DND-41 (cell line): ENCODE measurements at regions not wholly inside any gene's neighbourhood (a gene's known extent, or its start where the extent isn't known, plus 50 kb on each side); places are given as distances from the start of the nearest gene placed in this dataset.

ENCODE experiments used
- ATAC-seq: fragments of 200-7000 bp; cut with Tn5 transposase; 3 replicates; pipeline ENCODE4 v1.9.1; 2021; ENCODE audit warnings: low read depth; ENCODE audit not compliant: insufficient read depth
- DNase-seq: peaks from one replicate; pipeline ENCODE4 v3.0.0-alpha.2; 2020
- H2AFZ ChIP-seq: 2 replicates; pipeline ENCODE4 v1.6.0; 2012; ENCODE audit warnings: low read depth, low read length
- H3K27ac ChIP-seq: 2 replicates; pipeline ENCODE4 v1.5.1; 2012; ENCODE audit warnings: low read length, inconsistent platforms
- H3K27me3 ChIP-seq: fragments of 200-600 bp; sonication (generic); 2 replicates; pipeline ENCODE4 v1.6.0; 2012; ENCODE audit warnings: low read length, mild to moderate bottlenecking, inconsistent platforms; ENCODE audit not compliant: insufficient read depth, poor library complexity
- H3K36me3 ChIP-seq: 2 replicates; pipeline ENCODE4 v1.5.1; 2012; ENCODE audit warnings: low read length, inconsistent platforms; ENCODE audit not compliant: insufficient read depth
- H3K4me1 ChIP-seq: 2 replicates; pipeline ENCODE4 v1.5.1; 2012; ENCODE audit warnings: mild to moderate bottlenecking, low read length; ENCODE audit not compliant: insufficient read depth
- H3K4me2 ChIP-seq: 2 replicates; pipeline ENCODE4 v1.6.0; 2012; ENCODE audit warnings: mild to moderate bottlenecking, moderate library complexity, low read length, inconsistent platforms; ENCODE audit not compliant: insufficient read depth
- H3K4me3 ChIP-seq, 2 experiments: fragments of 200-600 bp in 1 of 2; shearing (Covaris generic) in 1 of 2; 2 replicates each; pipeline ENCODE4 v1.5.1; 2012 to 2016; ENCODE audit warnings: inconsistent platforms in 2 of 2, low read length in 2 of 2, mild to moderate bottlenecking in 2 of 2, low read depth in 1 of 2, moderate library complexity in 1 of 2
- H3K79me2 ChIP-seq: 2 replicates; pipeline ENCODE4 v1.6.0; 2012; ENCODE audit warnings: low read length, inconsistent platforms; ENCODE audit not compliant: insufficient read depth
- H3K9ac ChIP-seq: 2 replicates; pipeline ENCODE4 v1.6.0; 2012; ENCODE audit warnings: low read depth, mild to moderate bottlenecking, inconsistent platforms, low read length, moderate library complexity
- H3K9me3 ChIP-seq: 2 replicates; pipeline ENCODE4 v1.5.1; 2012; ENCODE audit warnings: low read length, moderate library complexity, mild to moderate bottlenecking, inconsistent platforms; ENCODE audit not compliant: insufficient read depth, severe bottlenecking
- H4K20me1 ChIP-seq: 2 replicates; pipeline ENCODE4 v1.6.0; 2012; ENCODE audit warnings: low read length; ENCODE audit not compliant: insufficient read depth
- EZH2 ChIP-seq: IDR thresholded peaks from 3 replicates; pipeline ENCODE4 v1.6.1; 2012; ENCODE audit warnings: borderline replicate concordance, low read depth, mild to moderate bottlenecking, moderate library complexity, low read length, inconsistent platforms; ENCODE audit not compliant: severe bottlenecking
- TF ChIP-seq, protein P1 (sequence below): IDR thresholded peaks from 2 replicates; pipeline ENCODE4 v1.5.1; 2012; ENCODE audit warnings: borderline replicate concordance, low read length, moderate library complexity, mild to moderate bottlenecking; ENCODE audit not compliant: poor library complexity, severe bottlenecking; ENCODE audit errors: extremely low read depth

DNA sequence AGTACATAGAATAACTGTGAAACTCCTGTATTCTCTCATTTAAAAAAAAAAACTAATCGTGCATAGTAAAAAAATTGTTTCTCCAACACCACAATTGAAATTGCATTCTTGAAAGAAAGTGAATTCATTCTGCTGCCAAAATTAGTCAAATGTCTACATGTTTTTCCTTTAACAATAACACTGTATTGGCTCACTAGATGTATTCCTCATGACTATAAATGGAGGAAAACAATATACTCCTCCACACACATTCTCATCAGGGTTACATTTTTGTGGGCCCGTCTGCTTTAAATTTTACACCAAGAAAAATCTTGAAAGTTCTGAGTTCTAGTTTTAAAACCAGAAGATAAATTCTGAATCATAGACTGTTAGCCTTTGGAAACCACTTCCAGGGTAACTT lies 233.6 kb downstream of the KLF12 start:
- H3K4me2 ChIP-seq: no peak overlapping the region
- no peak for DNase-seq
- no peak for TF ChIP-seq EZH2
- no peak overlapping the region for H3K4me3 ChIP-seq
- H3K79me2 ChIP-seq: peaks cover 11% of the 10 kb centered on the region
- no peak for ATAC-seq
- peaks cover 5% of the 10 kb centered on the region; the same call in 1 of the 2 replicates for H3K36me3 ChIP-seq
- H2AFZ ChIP-seq: no peak overlapping the region
- no peak overlapping the region for H3K9ac ChIP-seq
- no peaks in the 10 kb centered on the region for H3K4me1 ChIP-seq
- H4K20me1 ChIP-seq: peaks cover 8% of the 10 kb centered on the region; the same call in 1 of the 2 replicates
- no peaks in the 10 kb centered on the region for H3K27me3 ChIP-seq
- no peak overlapping the region for H3K27ac ChIP-seq
- H3K9me3 ChIP-seq: no peaks in the 10 kb centered on the region

DNA sequence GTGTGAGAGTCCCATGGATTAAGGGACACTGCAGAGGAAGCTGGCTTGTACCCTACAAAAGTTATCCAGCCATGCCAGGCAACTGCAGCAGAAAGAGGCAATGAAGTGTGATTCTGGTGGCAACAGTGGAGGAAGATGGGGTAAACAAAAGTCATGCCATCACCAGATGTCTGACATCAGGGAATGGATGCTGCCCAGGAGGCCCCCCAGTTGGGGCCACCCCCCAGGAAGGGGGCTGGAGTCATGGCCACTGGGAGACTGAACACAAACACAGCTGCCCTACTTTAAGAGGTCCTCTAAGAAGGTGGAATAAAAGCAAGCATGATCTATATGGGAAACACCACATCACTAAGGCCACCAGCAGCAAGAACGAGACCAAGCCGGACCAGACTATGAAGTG lies 235.3 kb downstream of the KLF12 start:
- Histone ChIP-seq H3K79me2 (peaks cover 6% of the 10 kb centered on the region), H3K4me1 (no peaks in the 10 kb centered on the region), H3K9me3 (no peaks in the 10 kb centered on the region), H3K27me3 (no peaks in the 10 kb centered on the region), H3K9ac (no peak overlapping the region), H3K36me3 (peaks cover 5% of the 10 kb centered on the region; the same call in 1 of the 2 replicates), H3K27ac (no peak overlapping the region; the same call in 1 of the 2 replicates), H2AFZ (no peak overlapping the region), H3K4me2 (no peak overlapping the region), H3K4me3 (no peak overlapping the region), H4K20me1 (peaks cover 8% of the 10 kb centered on the region; the same call in 1 of the 2 replicates)
- ATAC-seq: no peak
- no peak for DNase-seq
- TF ChIP-seq, protein P1, sequence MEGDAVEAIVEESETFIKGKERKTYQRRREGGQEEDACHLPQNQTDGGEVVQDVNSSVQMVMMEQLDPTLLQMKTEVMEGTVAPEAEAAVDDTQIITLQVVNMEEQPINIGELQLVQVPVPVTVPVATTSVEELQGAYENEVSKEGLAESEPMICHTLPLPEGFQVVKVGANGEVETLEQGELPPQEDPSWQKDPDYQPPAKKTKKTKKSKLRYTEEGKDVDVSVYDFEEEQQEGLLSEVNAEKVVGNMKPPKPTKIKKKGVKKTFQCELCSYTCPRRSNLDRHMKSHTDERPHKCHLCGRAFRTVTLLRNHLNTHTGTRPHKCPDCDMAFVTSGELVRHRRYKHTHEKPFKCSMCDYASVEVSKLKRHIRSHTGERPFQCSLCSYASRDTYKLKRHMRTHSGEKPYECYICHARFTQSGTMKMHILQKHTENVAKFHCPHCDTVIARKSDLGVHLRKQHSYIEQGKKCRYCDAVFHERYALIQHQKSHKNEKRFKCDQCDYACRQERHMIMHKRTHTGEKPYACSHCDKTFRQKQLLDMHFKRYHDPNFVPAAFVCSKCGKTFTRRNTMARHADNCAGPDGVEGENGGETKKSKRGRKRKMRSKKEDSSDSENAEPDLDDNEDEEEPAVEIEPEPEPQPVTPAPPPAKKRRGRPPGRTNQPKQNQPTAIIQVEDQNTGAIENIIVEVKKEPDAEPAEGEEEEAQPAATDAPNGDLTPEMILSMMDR: no peak
- no peak for TF ChIP-seq EZH2

DNA sequence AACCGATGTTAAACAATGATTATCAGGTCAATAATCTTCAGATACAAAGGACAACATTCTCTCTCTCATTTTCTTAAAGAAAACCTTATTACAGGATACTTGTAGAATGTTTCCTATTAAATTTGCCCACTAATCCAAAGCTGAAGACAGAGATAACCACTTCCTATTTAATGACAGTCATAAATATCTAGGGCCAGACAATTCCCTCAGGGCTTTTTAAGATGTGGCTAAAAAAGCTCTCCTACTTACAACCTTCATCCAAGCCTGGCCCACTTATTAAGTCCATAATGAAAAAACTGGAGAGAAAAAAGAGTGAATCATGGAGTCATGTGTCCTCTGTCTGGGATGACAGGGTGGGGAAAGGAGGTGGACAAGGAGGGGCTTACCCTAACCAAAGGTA lies 235.9 kb downstream of the KLF12 start:
- Histone ChIP-seq H3K4me2 (no peak overlapping the region), H3K9me3 (no peaks in the 10 kb centered on the region), H3K4me3 (no peak overlapping the region), H4K20me1 (peaks cover 8% of the 10 kb centered on the region; the same call in 1 of the 2 replicates), H3K9ac (no peak overlapping the region), H3K27ac (no peak overlapping the region), H3K79me2 (peaks cover 6% of the 10 kb centered on the region), H3K27me3 (no peaks in the 10 kb centered on the region), H2AFZ (no peak overlapping the region), H3K4me1 (no peaks in the 10 kb centered on the region), H3K36me3 (peaks cover 5% of the 10 kb centered on the region; the same call in 1 of the 2 replicates)
- ATAC-seq: no peak
- TF ChIP-seq, protein P1: no peak
- TF ChIP-seq EZH2: no peak
- DNase-seq: no peak

DNA sequence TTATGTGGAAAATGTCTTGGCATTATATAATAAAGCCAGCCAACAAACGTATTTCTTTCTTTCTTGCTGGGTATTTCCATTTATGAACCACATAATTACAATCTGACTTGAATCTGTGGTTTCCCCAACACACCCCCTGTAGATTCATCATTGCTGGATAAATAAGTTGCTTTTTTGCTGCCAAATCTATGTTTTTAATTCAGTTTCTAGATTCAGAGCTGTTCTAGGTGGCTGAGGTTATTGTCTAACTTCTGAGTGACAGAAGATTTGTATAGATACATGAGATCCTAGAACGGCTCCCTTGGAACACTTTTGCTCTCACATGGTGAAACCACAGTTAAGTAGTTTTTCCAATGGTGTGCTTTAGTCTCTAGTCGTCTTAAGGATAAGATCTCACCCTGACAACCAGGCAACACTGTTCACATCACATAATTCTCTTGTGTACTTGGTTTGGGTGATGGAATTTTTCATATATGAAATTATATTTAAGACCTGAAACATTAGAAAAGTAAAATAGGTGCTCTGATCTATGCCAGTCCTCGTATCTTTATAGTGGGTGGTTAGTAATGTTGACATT lies 239.1 kb downstream of the KLF12 start:
- no peak overlapping the region for H3K27ac ChIP-seq
- peaks cover 7% of the 10 kb centered on the region for H3K79me2 ChIP-seq
- H4K20me1 ChIP-seq: peaks cover 8% of the 10 kb centered on the region; the same call in 1 of the 2 replicates
- no peak; the same call in 2 of the 3 replicates for ATAC-seq
- H3K9me3 ChIP-seq: no peaks in the 10 kb centered on the region
- no peak overlapping the region for H3K4me3 ChIP-seq
- H3K9ac ChIP-seq: no peak overlapping the region
- peaks cover 5% of the 10 kb centered on the region; the same call in 1 of the 2 replicates for H3K36me3 ChIP-seq
- no peak overlapping the region for H2AFZ ChIP-seq
- TF ChIP-seq, protein P1: no peak
- no peak for TF ChIP-seq EZH2
- H3K4me2 ChIP-seq: no peak overlapping the region
- no peaks in the 10 kb centered on the region for H3K4me1 ChIP-seq
- DNase-seq: no peak
- no peaks in the 10 kb centered on the region for H3K27me3 ChIP-seq
